Lung (tissue), 11 donors: ENCODE measurements at regions not wholly inside any gene's neighbourhood (a gene's known extent, or its start where the extent isn't known, plus 50 kb on each side); places are given as distances from the start of the nearest gene placed in this dataset.
A peak's percentile ranks its signal among the peaks of the same experiment; 100 is the strongest.

Source experiments
- ATAC-seq: fragments of 200-7000 bp; cut with Tn5 transposase; one replicate; pipeline ENCODE4 v1.9.1; 2020; ENCODE audit warnings: moderate number of reproducible peaks; ENCODE audit not compliant: insufficient read depth, low FRiP score
- DNase-seq, 3 donors: peaks; one replicate each; pipeline ENCODE4 v3.0.0-alpha.2; 2013 to 2017
- H3K27ac ChIP-seq, 2 donors: one replicate each; pipeline ENCODE4 v1.5.1; 2013; ENCODE audit warnings: mild to moderate bottlenecking in 2 of 2, moderate library complexity in 2 of 2, control low read depth in 1 of 2, inconsistent platforms in 1 of 2, low read depth in 1 of 2, low read length in 1 of 2
- H3K27me3 ChIP-seq, 3 donors: one replicate each; pipeline ENCODE4 v1.5.1; 2013; ENCODE audit warnings: low read length in 2 of 3; ENCODE audit not compliant: control insufficient read depth in 3 of 3, insufficient read depth in 3 of 3
- H3K36me3 ChIP-seq, 4 donors: one replicate each; pipeline ENCODE4 v1.5.1; 2013; ENCODE audit warnings: low read length in 4 of 4, mild to moderate bottlenecking in 1 of 4, moderate library complexity in 1 of 4; ENCODE audit not compliant: control insufficient read depth in 4 of 4, insufficient read depth in 4 of 4
- H3K4me1 ChIP-seq, 5 donors: one replicate each; pipeline ENCODE4 v1.5.1; 2013; ENCODE audit warnings: low read length in 5 of 5, mild to moderate bottlenecking in 2 of 5, moderate library complexity in 1 of 5; ENCODE audit not compliant: control insufficient read depth in 5 of 5, insufficient read depth in 5 of 5
- H3K4me3 ChIP-seq: one replicate; pipeline ENCODE4 v1.5.1; 2013; ENCODE audit warnings: mild to moderate bottlenecking, control low read depth, moderate library complexity
- H3K9ac ChIP-seq, 2 donors: one replicate each; pipeline ENCODE4 v1.5.1; 2013; ENCODE audit warnings: low read length in 2 of 2, control low read depth in 1 of 2; ENCODE audit not compliant: insufficient read depth in 1 of 2
- H3K9me3 ChIP-seq, 4 donors: one replicate each; pipeline ENCODE4 v1.5.1; 2013; ENCODE audit warnings: low read length in 3 of 4, mild to moderate bottlenecking in 1 of 4, moderate library complexity in 1 of 4; ENCODE audit not compliant: control insufficient read depth in 4 of 4, insufficient read depth in 3 of 4
- CTCF ChIP-seq: IDR thresholded peaks from 2 replicates; pipeline ENCODE4 v1.5.1; 2012; ENCODE audit warnings: mild to moderate bottlenecking; ENCODE audit errors: control extremely low read depth, extremely low read depth
- WGBS, 2 donors: extraction: QIAGEN DNeasy Blood & Tissue Kit; methylation state at CpG; one replicate each; pipeline ENCODE4 v1.1.7; 2013; 5-methylcytosine and 5-hydroxymethylcytosine counted together
- donor health status: control.
- donor health status: control.
- donor health status: Bipolar disorder and iron deficiency.
- donor health status: healthy.
- donor health status: DM: yes; HTN: yes; CAD: no.

- no peak overlapping the region for H3K4me3 ChIP-seq
- H3K27me3 ChIP-seq, result no peaks in the 10 kb centered on the region
- H3K9ac ChIP-seq, result no peak overlapping the region
- ATAC-seq (peak; percentile 71), DNase-seq (peak in 2 of 3 donors; percentile 86 to 90)
- no peaks in the 10 kb centered on the region for H3K36me3 ChIP-seq
- peaks cover 0 to 19% (median 0%) of the 10 kb centered on the region in 5 donors for H3K4me1 ChIP-seq
- no peaks in the 10 kb centered on the region for H3K9me3 ChIP-seq
- TF ChIP-seq CTCF, result peak; percentile 75
- WGBS, 2 donors, result 20 to 23% methylated on average over 7 of the region's 7 CpGs
- H3K27ac ChIP-seq, result no peak overlapping the region
These were observed 88.3 kb downstream of the RPS29 start for GRCh38 chr14:49497725-49498348.

- Histone ChIP-seq H3K27me3 (no peaks in the 10 kb centered on the region), H3K4me1 (peaks cover 0 to 19% (median 0%) of the 10 kb centered on the region in 5 donors), H3K9me3 (no peaks in the 10 kb centered on the region), H3K9ac (no peak overlapping the region), H3K27ac (no peak overlapping the region), H3K4me3 (no peak overlapping the region), H3K36me3 (no peaks in the 10 kb centered on the region)
- TF ChIP-seq CTCF, result no peak
- WGBS, 2 donors, result 87 to 95% methylated on average over 7 of the region's 7 CpGs
- DNase-seq, result no peak
- no peak for ATAC-seq
These were observed 88.9 kb downstream of the RPS29 start for GRCh38 chr14:49497267-49497666.

- no peak for TF ChIP-seq CTCF
- Histone ChIP-seq H3K9ac (no peak overlapping the region), H3K9me3 (no peaks in the 10 kb centered on the region), H3K4me3 (no peak overlapping the region), H3K27me3 (no peaks in the 10 kb centered on the region), H3K27ac (no peak overlapping the region), H3K4me1 (peaks cover 0 to 19% (median 0%) of the 10 kb centered on the region in 5 donors), H3K36me3 (no peaks in the 10 kb centered on the region)
- WGBS, 2 donors, result 65 to 85% methylated on average over 4 of the region's 4 CpGs
- peak; percentile 75 to 87 (median 84) for DNase-seq
- no peak for ATAC-seq
These were observed 91.3 kb downstream of the RPS29 start for GRCh38 chr14:49494836-49495235.

GRCh38 chr14:49493557-49493956, 92.6 kb downstream of the RPS29 start:
- Histone ChIP-seq H3K9ac (no peak overlapping the region), H3K4me1 (peaks cover 0 to 19% (median 0%) of the 10 kb centered on the region in 5 donors), H3K36me3 (no peaks in the 10 kb centered on the region), H3K4me3 (no peak overlapping the region), H3K27me3 (no peaks in the 10 kb centered on the region), H3K27ac (no peak overlapping the region), H3K9me3 (peaks cover 0 to 2% (median 0%) of the 10 kb centered on the region in 4 donors)
- DNase-seq, result no peak
- 26 to 36% methylated on average over 3 of the region's 3 CpGs for WGBS, 2 donors
- no peak for TF ChIP-seq CTCF
- ATAC-seq, result no peak
